ENCODE measurements at regions not wholly inside any gene's neighbourhood (a gene's known extent, or its start where the extent isn't known, plus 50 kb on each side); places are given as distances from the start of the nearest gene placed in this dataset.

- H3K36me3 ChIP-seq (ENCODE audit: control insufficient read depth in 4 of 4, insufficient read depth in 4 of 4, low read length in 4 of 4) = no peaks in the 10 kb centered on the region
- no peak overlapping the region for H3K9ac ChIP-seq (ENCODE audit: insufficient read depth in 1 of 2, low read length in 2 of 2)
- H3K27me3 ChIP-seq (ENCODE audit: control insufficient read depth in 3 of 3, insufficient read depth in 3 of 3, low read length in 2 of 3) = no peaks in the 10 kb centered on the region
- ATAC-seq (ENCODE audit: insufficient read depth, low FRiP score) (no peak), DNase-seq (no peak)
- no peak overlapping the region for H3K27ac ChIP-seq (ENCODE audit: low read depth in 1 of 2, low read length in 1 of 2)
- no peaks in the 10 kb centered on the region for H3K4me1 ChIP-seq (ENCODE audit: control insufficient read depth in 5 of 5, insufficient read depth in 5 of 5, low read length in 5 of 5)
- WGBS, 2 donors = 74 to 76% methylated on average over 2 of the region's 2 CpGs
- no peak overlapping the region for H3K4me3 ChIP-seq
- H3K9me3 ChIP-seq (ENCODE audit: control insufficient read depth in 4 of 4, insufficient read depth in 3 of 4, low read length in 3 of 4) = no peaks in the 10 kb centered on the region
- TF ChIP-seq CTCF (IDR thresholded peaks at IDR 0.05; ENCODE audit: control extremely low read depth, extremely low read depth) = no peak
These were observed 167.4 kb upstream of the SLITRK1 start for GRCh38 chr13:84049443-84050219.

- no peak overlapping the region for H3K9ac ChIP-seq (ENCODE audit: insufficient read depth in 1 of 2, low read length in 2 of 2)
- H3K4me3 ChIP-seq = no peak overlapping the region
- no peaks in the 10 kb centered on the region for H3K4me1 ChIP-seq (ENCODE audit: control insufficient read depth in 5 of 5, insufficient read depth in 5 of 5, low read length in 5 of 5)
- H3K27me3 ChIP-seq (ENCODE audit: control insufficient read depth in 3 of 3, insufficient read depth in 3 of 3, low read length in 2 of 3) = no peaks in the 10 kb centered on the region
- ATAC-seq (ENCODE audit: insufficient read depth, low FRiP score) (no peak), DNase-seq (no peak)
- TF ChIP-seq CTCF (IDR thresholded peaks at IDR 0.05; ENCODE audit: control extremely low read depth, extremely low read depth) = no peak
- H3K27ac ChIP-seq (ENCODE audit: low read depth in 1 of 2, low read length in 1 of 2) = no peak overlapping the region
- H3K36me3 ChIP-seq (ENCODE audit: control insufficient read depth in 4 of 4, insufficient read depth in 4 of 4, low read length in 4 of 4) = no peaks in the 10 kb centered on the region
- H3K9me3 ChIP-seq (ENCODE audit: control insufficient read depth in 4 of 4, insufficient read depth in 3 of 4, low read length in 3 of 4) = no peaks in the 10 kb centered on the region
- WGBS, 2 donors = 74 to 78% methylated on average over 2 of the region's 2 CpGs
These were observed 162.5 kb upstream of the SLITRK1 start for GRCh38 chr13:84044805-84045204.

- ATAC-seq (ENCODE audit: insufficient read depth, low FRiP score) (no peak), DNase-seq (peak in 2 of 3 donors; percentile 15 to 24)
- Histone ChIP-seq H3K9me3 (ENCODE audit: control insufficient read depth in 4 of 4, insufficient read depth in 3 of 4, low read length in 3 of 4) (no peaks in the 10 kb centered on the region), H3K27me3 (ENCODE audit: control insufficient read depth in 3 of 3, insufficient read depth in 3 of 3, low read length in 2 of 3) (no peaks in the 10 kb centered on the region), H3K4me1 (ENCODE audit: control insufficient read depth in 5 of 5, insufficient read depth in 5 of 5, low read length in 5 of 5) (peaks cover 0 to 2% (median 0%) of the 10 kb centered on the region in 5 donors), H3K4me3 (no peak overlapping the region), H3K9ac (ENCODE audit: insufficient read depth in 1 of 2, low read length in 2 of 2) (no peak overlapping the region), H3K36me3 (ENCODE audit: control insufficient read depth in 4 of 4, insufficient read depth in 4 of 4, low read length in 4 of 4) (no peaks in the 10 kb centered on the region), H3K27ac (ENCODE audit: low read depth in 1 of 2, low read length in 1 of 2) (no peak overlapping the region)
- no peak for TF ChIP-seq CTCF (IDR thresholded peaks at IDR 0.05; ENCODE audit: control extremely low read depth, extremely low read depth)
- WGBS, 2 donors = 3 to 8% methylated on average over 1 of the region's 1 CpG
These were observed 155.7 kb upstream of the SLITRK1 start for GRCh38 chr13:84038001-84038400.

- Histone ChIP-seq H3K27ac (ENCODE audit: low read depth in 1 of 2, low read length in 1 of 2) (no peak overlapping the region), H3K36me3 (ENCODE audit: control insufficient read depth in 4 of 4, insufficient read depth in 4 of 4, low read length in 4 of 4) (no peaks in the 10 kb centered on the region), H3K4me3 (no peak overlapping the region), H3K4me1 (ENCODE audit: control insufficient read depth in 5 of 5, insufficient read depth in 5 of 5, low read length in 5 of 5) (peaks cover 0 to 2% (median 0%) of the 10 kb centered on the region in 5 donors), H3K9ac (ENCODE audit: insufficient read depth in 1 of 2, low read length in 2 of 2) (no peak overlapping the region), H3K9me3 (ENCODE audit: control insufficient read depth in 4 of 4, insufficient read depth in 3 of 4, low read length in 3 of 4) (no peaks in the 10 kb centered on the region), H3K27me3 (ENCODE audit: control insufficient read depth in 3 of 3, insufficient read depth in 3 of 3, low read length in 2 of 3) (no peaks in the 10 kb centered on the region)
- no peak for TF ChIP-seq CTCF (IDR thresholded peaks at IDR 0.05; ENCODE audit: control extremely low read depth, extremely low read depth)
- 32 to 49% methylated on average over 1 of the region's 1 CpG for WGBS, 2 donors
- no peak for DNase-seq
- ATAC-seq (ENCODE audit: insufficient read depth, low FRiP score) = no peak
These were observed 149.8 kb upstream of the SLITRK1 start for GRCh38 chr13:84032116-84032515.

Measured in lung (tissue), 11 donors.